Hindlimb muscle (tissue), 1 donor: ENCODE measurements at regions not wholly inside any gene's neighbourhood (a gene's known extent, or its start where the extent isn't known, plus 50 kb on each side); places are given as distances from the start of the nearest gene placed in this dataset.
"Not testable (repeated sequence)": the region's sequence is repeated elsewhere in the genome, so short reads cannot be mapped to it uniquely, and the experiment has no call there.

ENCODE experiments used
- DNase-seq: peaks from one replicate; pipeline ENCODE4 v3.0.0-alpha.2; 2013

- DNase-seq, result no peak
Measured at GRCh38 chrX:943035-943434, 269.4 kb downstream of the CRLF2 start.

GRCh38 chrX:940691-941090, 271.8 kb downstream of the CRLF2 start:
- no peak for DNase-seq

- DNase-seq, result no peak
Measured at GRCh38 chrX:936979-937769, 275.3 kb downstream of the CRLF2 start.

GRCh38 chrX:933611-934010, 278.8 kb downstream of the CRLF2 start:
- DNase-seq, result no peak

- no peak for DNase-seq
Measured at GRCh38 chrX:928606-929005, 283.8 kb downstream of the CRLF2 start.

GRCh38 chrX:926991-927390, 285.5 kb downstream of the CRLF2 start:
- DNase-seq, result no peak

- DNase-seq, result no peak
Measured at GRCh38 chrX:926070-926469, 286.4 kb downstream of the CRLF2 start.

GRCh38 chrX:925652-926061, 286.8 kb downstream of the CRLF2 start:
- DNase-seq, result no peak

- no peak for DNase-seq
Measured at GRCh38 chrX:925094-925493, 287.4 kb downstream of the CRLF2 start.

- no peak for DNase-seq
Measured at GRCh38 chrX:924017-924416, 288.4 kb downstream of the CRLF2 start.

- peak; percentile 84 for DNase-seq
Measured at GRCh38 chrX:920234-920799, 289.7 kb downstream of the SHOX start.

- DNase-seq, result no peak
Measured at GRCh38 chrX:916230-916599, 285.6 kb downstream of the SHOX start.

- DNase-seq, result no peak
Measured at GRCh38 chrX:915427-916229, 285.0 kb downstream of the SHOX start.

GRCh38 chrX:914206-914605, 283.6 kb downstream of the SHOX start:
- no peak for DNase-seq

GRCh38 chrX:912677-913076, 282.1 kb downstream of the SHOX start:
- no peak for DNase-seq

GRCh38 chrX:909068-909467, 278.5 kb downstream of the SHOX start:
- not testable (repeated sequence) for DNase-seq

GRCh38 chrX:906586-906985, 276.0 kb downstream of the SHOX start:
- DNase-seq, result no peak

- DNase-seq, result no peak
Measured at GRCh38 chrX:905848-906566, 275.4 kb downstream of the SHOX start.

GRCh38 chrX:903116-903515, 272.5 kb downstream of the SHOX start:
- no peak for DNase-seq

- no peak for DNase-seq
Measured at GRCh38 chrX:896256-896655, 265.7 kb downstream of the SHOX start.

GRCh38 chrX:889966-890651, 259.5 kb downstream of the SHOX start:
- no peak for DNase-seq

- not testable (repeated sequence) for DNase-seq
Measured at GRCh38 chrX:887724-888123, 257.1 kb downstream of the SHOX start.
